Endothelial cell of umbilical vein (primary cell): ENCODE measurements at regions not wholly inside any gene's neighbourhood (a gene's known extent, or its start where the extent isn't known, plus 50 kb on each side); places are given as distances from the start of the nearest gene placed in this dataset.

ENCODE experiments used
- CTCF ChIP-seq, 2 donors: IDR thresholded peaks; 1 replicate in 1 of 2; 2 replicates in 1 of 2; pipeline ENCODE4 v1.5.1; 2011; ENCODE audit warnings: low read length in 2 of 2, mild to moderate bottlenecking in 2 of 2, moderate library complexity in 2 of 2, control low read depth in 1 of 2, inconsistent platforms in 1 of 2, low read depth in 1 of 2; ENCODE audit not compliant: insufficient read depth in 1 of 2; ENCODE audit errors: extremely low read depth in 1 of 2
- POLR2A ChIP-seq: IDR thresholded peaks from 2 replicates; pipeline ENCODE4 v1.6.1; 2012; ENCODE audit warnings: low read depth, mild to moderate bottlenecking, control low read depth, low read length
- POLR2AphosphoS5 ChIP-seq: IDR thresholded peaks from 2 replicates; pipeline ENCODE4 v1.6.1; 2012; ENCODE audit warnings: low read depth, mild to moderate bottlenecking, control low read depth, low read length, moderate library complexity; ENCODE audit not compliant: insufficient read depth

- no peak for TF ChIP-seq POLR2AphosphoS5
- TF ChIP-seq POLR2A: no peak
- no peak for TF ChIP-seq CTCF (IDR thresholded peaks at IDR 0.05; ENCODE audit: extremely low read depth in 1 of 2, insufficient read depth in 1 of 2, low read depth in 1 of 2, low read length in 2 of 2)
Observed at GRCh38 chr3:83460052-83460451, 1498.7 kb upstream of the CADM2 start.
